G401 (cell line): ENCODE measurements at regions not wholly inside any gene's neighbourhood (a gene's known extent, or its start where the extent isn't known, plus 50 kb on each side); places are given as distances from the start of the nearest gene placed in this dataset.

ENCODE experiments used
- DNase-seq: peaks from one replicate; pipeline ENCODE4 v3.0.0-alpha.2; 2015; ENCODE audit warnings: low spot score
- in situ Hi-C: cut with HindIII; loops from 2 replicates; pipeline ENCODE4 v1.10.0; 2016; ENCODE audit warnings: low sequenced_read_pairs, mixed read lengths

DNA sequence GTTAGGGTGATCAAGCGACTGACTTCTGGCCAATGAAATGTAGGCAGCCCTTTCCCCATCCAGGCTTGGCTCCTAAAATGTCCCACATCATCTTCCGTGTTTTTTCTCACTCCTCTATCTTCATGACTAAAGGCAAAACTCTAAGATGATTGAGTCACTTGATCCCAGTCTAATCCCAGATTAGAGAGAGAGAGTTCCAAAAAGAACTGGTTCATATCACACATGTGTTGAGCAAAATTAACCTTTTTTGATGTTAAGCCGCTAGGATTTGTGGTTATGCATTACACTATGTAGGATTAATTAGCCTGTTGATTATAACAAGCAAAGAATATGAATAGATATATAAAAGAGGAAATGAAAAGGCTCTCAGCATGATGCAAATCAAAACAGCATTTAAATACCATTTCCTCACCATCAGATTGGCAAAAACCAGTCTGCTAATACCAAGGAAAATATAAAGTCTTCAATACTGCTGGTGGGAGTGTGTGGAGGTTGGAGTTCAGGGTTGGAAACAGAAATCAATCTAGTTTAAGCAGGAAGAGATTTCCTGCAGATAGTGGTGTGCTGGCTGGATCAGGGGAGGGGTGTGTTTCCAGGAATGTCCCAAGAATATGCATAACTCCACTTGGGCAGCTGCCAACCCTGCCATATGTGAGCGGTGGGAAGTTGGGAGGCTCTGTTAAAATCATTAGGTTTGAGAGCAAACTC, 187.6 kb upstream of the S1PR3 start:
- in situ Hi-C loops, result no loop called here
- no peak for DNase-seq

DNA sequence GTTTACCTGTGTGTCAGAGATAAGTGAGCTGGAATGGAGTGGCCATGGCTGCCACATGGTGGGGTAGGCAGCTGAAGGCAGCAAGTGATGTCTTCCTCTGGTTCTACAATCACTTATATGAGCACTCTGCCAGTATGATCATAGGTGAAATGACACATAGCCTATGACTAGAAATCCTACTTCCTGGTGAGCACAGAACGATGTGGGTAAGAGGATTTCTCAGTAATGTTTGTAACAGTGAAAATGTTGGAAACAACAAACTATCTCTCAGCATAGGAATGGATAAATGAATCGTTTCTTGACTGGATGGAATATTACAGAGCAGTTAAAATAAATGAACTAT, 187.0 kb upstream of the S1PR3 start:
- in situ Hi-C loops, result no loop called here
- no peak for DNase-seq

GRCh38 chr9:88805217-88805943, 185.9 kb upstream of the S1PR3 start:
- in situ Hi-C loops, result no loop called here
- no peak for DNase-seq

DNA sequence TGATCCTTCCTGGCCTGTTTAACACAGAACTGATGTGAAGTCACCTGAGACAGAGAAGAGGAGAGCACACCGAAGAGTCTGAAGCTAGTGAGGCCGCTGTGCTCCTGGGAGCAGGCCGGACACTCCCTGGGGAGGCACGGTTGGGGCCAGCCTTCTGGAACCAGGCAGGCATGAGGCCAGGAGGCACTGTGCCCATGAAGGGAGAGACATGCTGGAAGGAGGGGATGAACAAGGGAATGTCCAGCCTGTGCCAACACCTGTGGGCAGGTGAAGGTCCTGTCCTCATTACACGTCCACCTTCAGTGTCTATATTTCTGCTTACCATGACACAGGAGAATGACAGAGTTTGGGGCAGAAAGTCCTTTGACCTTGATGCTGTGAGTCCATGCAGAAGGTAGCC, 183.8 kb upstream of the S1PR3 start:
- no peak for DNase-seq
- in situ Hi-C loops, result no loop called here

- in situ Hi-C loops, result no loop called here
- no peak for DNase-seq
Observed at GRCh38 chr9:88808019-88808656, 183.1 kb upstream of the S1PR3 start.

DNA sequence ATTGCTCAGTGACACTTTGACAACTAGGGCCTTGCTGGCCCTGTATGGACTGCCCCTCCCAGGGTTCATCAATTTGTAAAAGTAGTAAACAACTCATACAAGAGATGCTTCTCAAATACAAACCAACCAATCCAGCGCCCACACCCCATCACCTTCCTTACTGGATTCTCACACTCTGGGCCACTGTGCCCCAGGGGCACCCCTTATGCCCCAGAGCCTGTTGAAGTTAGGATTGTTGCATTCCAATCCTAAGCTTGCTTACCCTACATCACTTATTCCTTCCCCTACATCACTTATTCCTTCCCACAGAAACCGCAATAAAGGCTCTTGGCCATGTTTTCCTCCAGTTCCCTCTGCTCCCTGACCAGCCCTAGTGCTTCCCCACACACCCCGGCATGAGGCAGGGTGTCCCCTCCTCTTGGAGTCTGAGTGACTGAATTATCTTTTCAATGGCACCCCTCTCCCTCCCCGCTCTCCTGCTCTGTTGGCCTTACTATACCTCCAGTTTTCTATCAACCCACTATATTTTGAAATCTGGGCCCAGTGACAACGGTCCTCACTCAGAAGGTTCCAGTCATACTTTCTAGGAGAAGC, 182.4 kb upstream of the S1PR3 start:
- DNase-seq, result no peak
- in situ Hi-C loops, result no loop called here

DNA sequence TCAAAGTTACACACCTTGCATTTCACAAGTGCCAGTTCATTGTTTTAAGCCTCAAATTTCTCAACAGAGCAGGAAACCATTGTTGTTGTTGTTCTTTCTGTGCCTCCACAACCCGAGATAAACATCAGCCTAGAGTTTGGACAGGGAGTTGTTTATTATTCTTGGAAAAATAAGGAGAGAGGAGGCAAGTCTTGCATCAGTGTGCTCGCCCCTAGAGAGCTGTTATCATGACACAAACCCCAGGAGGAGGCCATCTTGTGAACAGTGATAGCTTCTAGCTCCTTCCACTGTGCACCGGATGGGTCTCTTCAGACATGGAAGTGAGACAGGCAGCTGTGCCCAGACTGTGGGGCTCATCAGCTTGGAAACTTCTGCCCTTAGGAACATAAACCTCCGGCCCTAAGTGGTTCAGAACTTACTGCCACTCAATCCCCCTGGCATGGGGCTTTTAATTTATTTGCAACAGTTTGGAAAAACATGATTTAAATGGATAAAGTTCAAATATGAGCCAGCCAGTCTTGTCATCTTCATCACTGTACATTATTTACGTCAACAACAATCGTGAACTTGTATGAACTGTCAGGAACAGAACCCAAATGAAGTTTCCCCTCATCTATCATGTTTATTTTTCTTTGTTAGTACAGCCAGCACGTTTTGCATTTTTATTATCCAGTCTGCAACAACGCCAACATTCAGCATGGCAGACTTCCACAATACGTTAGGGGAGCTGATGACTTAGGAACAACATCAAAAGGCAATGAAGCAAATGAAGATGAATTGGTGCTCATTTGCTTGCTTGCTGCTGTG, 181.7 kb upstream of the S1PR3 start:
- DNase-seq, result no peak
- in situ Hi-C loops, result no loop called here

DNA sequence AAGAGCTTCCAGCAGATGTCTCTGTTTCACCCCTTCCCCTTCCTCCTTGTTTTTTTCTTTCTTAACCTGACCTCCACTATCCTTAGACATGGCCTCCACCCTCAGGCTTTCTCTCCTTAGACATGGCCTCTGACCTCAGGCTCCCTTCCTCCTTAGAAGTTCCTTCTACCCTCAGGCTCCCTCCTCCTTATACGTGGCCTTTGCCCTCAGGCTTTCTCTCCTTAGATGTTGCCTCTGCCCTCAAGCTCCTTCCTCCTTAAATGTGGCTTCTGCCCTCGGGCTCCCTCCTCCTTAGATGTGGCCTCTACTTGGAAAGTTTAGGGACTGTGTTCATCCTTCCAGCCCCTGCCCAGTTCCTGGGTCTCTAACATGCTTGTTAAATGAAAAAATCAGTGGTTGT, 180.4 kb upstream of the S1PR3 start:
- in situ Hi-C loops, result no loop called here
- no peak for DNase-seq

GRCh38 chr9:88811511-88811910, 179.8 kb upstream of the S1PR3 start:
- in situ Hi-C loops, result no loop called here
- DNase-seq, result no peak

GRCh38 chr9:88812938-88813637, 178.2 kb upstream of the S1PR3 start:
- in situ Hi-C loops, result no loop called here
- DNase-seq, result no peak

DNA sequence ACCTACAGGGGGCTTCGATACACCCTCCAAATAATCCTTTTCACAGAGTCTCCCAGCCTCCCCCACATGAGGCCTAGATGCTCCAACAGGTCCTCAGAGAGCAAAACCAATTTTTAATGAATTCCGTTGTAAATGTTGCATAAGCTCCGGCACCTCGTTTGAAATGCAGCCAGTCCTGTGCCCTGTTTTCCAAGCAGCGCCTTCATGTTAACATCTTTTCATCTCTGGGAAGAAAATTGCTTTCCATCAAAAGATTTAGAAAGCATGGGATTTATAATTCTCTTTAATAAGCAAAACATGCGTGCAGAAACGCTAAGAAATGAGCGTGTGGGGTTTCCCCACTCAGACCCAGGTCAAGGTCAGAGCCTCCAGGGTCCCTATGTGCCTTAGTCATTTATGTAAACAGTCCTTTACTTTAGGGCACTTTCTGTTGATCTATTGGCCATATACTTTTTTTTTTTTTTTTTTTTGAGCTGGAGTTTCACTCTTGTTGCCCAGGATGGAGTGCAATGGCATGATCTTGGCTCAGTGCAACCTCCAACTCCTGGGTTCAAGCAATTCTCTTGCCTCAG, 177.5 kb upstream of the S1PR3 start:
- no peak for DNase-seq
- in situ Hi-C loops, result no loop called here

DNA sequence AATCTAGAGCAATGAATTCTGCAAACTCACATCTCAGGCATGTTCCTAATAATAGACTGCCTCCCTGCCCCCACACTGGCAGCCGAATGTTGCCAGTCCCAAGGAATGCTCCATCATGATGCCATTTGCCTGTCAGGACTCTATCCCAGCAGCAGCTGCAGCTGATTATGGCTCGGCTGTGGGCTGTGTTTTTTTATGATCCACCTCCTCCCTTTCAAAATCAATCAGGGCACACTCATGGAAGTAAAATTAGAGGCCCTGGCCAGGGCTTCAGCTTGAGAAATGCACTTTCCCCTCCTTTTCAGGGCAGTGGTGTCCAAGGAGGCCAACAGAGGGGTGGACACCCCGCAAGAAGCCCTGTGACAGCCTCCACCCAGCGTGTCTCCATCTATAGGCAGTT, 176.7 kb upstream of the S1PR3 start:
- in situ Hi-C loops, result no loop called here
- DNase-seq, result no peak

GRCh38 chr9:88816141-88816540, 175.1 kb upstream of the S1PR3 start:
- in situ Hi-C loops, result no loop called here
- DNase-seq, result no peak

GRCh38 chr9:88816591-88816990, 174.7 kb upstream of the S1PR3 start:
- in situ Hi-C loops, result no loop called here
- no peak for DNase-seq

- in situ Hi-C loops, result no loop called here
Observed at GRCh38 chr9:88817628-88818027, 173.6 kb upstream of the S1PR3 start.

DNA sequence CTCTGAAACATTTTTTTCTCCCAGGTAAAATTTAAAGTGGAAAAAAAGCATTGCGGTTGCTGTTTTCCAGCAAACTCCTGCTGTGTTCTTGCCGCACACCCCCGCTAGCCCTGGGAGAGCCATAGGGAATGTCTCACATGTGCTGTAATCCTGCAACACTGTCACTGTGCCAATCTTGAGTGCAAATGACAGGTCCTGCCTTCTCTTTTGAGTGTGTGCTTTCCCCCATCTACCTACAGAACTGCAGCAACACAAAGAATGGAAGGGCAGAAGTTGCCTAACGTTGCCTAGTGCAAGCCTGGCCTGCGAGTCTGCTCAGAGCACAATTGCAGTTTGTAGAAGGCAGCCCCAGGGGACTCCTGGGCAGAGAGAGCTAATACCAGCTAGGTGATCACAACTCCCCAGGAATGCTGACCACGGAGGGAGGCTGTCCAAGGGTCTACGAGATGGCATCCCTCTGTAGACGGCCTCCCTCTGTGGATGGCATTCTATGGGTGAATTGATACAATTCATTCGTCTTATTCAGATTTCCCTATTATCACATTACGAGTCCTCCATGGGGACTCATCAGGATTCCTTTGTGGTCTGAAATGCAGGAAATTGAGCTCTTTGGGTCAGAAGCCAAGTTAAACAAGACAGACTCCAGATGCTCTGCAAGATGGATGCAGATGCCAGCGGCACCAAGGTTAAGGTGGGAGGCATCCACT, 172.6 kb upstream of the S1PR3 start:
- DNase-seq, result no peak
- in situ Hi-C loops, result no loop called here

More at GRCh38 chr9:88817628-88818027, 173.6 kb upstream of the S1PR3 start:
- DNase-seq, result no peak

- in situ Hi-C loops, result no loop called here
- DNase-seq, result no peak
Observed at GRCh38 chr9:88819476-88819875, 171.8 kb upstream of the S1PR3 start.

DNA sequence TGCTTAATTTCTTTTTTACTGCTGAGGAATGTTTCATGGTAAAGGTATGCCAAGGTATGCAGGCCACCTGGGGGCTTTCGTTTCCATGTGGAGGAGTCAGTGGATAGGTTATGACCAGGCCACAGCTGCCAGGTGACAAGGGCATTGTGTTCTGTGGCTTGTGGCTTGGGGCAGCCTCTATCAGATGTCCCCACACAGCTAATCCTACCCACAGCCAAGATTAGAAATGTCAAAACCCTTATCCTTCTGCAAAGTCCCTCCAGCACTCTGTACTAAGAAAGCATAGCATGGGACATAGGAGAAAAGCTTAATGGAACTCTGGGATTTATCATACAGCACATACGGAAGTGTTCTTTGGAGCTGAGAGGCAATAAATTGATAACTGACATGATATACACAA, 171.2 kb upstream of the S1PR3 start:
- in situ Hi-C loops, result no loop called here
- DNase-seq, result no peak
